ENCODE measurements at regions not wholly inside any gene's neighbourhood (a gene's known extent, or its start where the extent isn't known, plus 50 kb on each side); places are given as distances from the start of the nearest gene placed in this dataset.

GRCh38 chr9:13520069-13520468 is 240.6 kb upstream of the MPDZ start:
- Histone ChIP-seq H3K4me3 (no peak overlapping the region), H3K27me3 (no peaks in the 10 kb centered on the region), H3K36me3 (no peaks in the 10 kb centered on the region), H3K27ac (replicated peaks in 1 of 4) (no peak overlapping the region), H3K9me3 (no peaks in the 10 kb centered on the region), H3K4me1 (no peaks in the 10 kb centered on the region)
- no peak for DNase-seq (ENCODE audit: extremely low spot score)
- intact Hi-C loops (cut with DNase I): no loop called here
- TF ChIP-seq POLR2AphosphoS5 (IDR thresholded peaks at IDR 0.05): no peak
- no peak for TF ChIP-seq EP300 (IDR thresholded peaks at IDR 0.05)
- no peak for TF ChIP-seq CTCF (IDR thresholded peaks at IDR 0.05)
- no peak for TF ChIP-seq POLR2A (IDR thresholded peaks at IDR 0.05; ENCODE audit: low read depth)
- WGBS: 76% methylated on average over 2 of the region's 2 CpGs

GRCh38 chr9:13513716-13514444 is 234.4 kb upstream of the MPDZ start:
- H3K4me1 ChIP-seq: peaks cover 0 to 14% (median 8%) of the 10 kb centered on the region in 4 donors
- TF ChIP-seq POLR2AphosphoS5 (IDR thresholded peaks at IDR 0.05) (no peak), CTCF (IDR thresholded peaks at IDR 0.05) (no peak), EP300 (IDR thresholded peaks at IDR 0.05) (no peak), POLR2A (IDR thresholded peaks at IDR 0.05; ENCODE audit: low read depth) (no peak)
- no peaks in the 10 kb centered on the region for H3K9me3 ChIP-seq
- H3K4me3 ChIP-seq: no peak overlapping the region
- no peaks in the 10 kb centered on the region for H3K36me3 ChIP-seq
- peak overlapping the region; percentile 2 to 46 (median 37) for H3K27ac ChIP-seq (replicated peaks in 1 of 4)
- no peaks in the 10 kb centered on the region for H3K27me3 ChIP-seq
- DNase-seq (ENCODE audit: extremely low spot score): no peak
- intact Hi-C loops (cut with DNase I): no loop called here
- 80% methylated on average over 16 of the region's 16 CpGs for WGBS

- DNase-seq (ENCODE audit: extremely low spot score): no peak
- peaks cover 0 to 14% (median 8%) of the 10 kb centered on the region in 4 donors for H3K4me1 ChIP-seq
- H3K36me3 ChIP-seq: no peaks in the 10 kb centered on the region
- 62% methylated on average over 6 of the region's 6 CpGs for WGBS
- H3K4me3 ChIP-seq: no peak overlapping the region
- peak overlapping the region; percentile 2 to 46 (median 37) for H3K27ac ChIP-seq (replicated peaks in 1 of 4)
- H3K27me3 ChIP-seq: no peaks in the 10 kb centered on the region
- intact Hi-C loops (cut with DNase I): no loop called here
- no peaks in the 10 kb centered on the region for H3K9me3 ChIP-seq
- TF ChIP-seq POLR2A (IDR thresholded peaks at IDR 0.05; ENCODE audit: low read depth): no peak
- no peak for TF ChIP-seq EP300 (IDR thresholded peaks at IDR 0.05)
- no peak for TF ChIP-seq POLR2AphosphoS5 (IDR thresholded peaks at IDR 0.05)
- no peak for TF ChIP-seq CTCF (IDR thresholded peaks at IDR 0.05)
These were observed 233.8 kb upstream of the MPDZ start for GRCh38 chr9:13513286-13513685.

GRCh38 chr9:13508681-13509080 is 229.2 kb upstream of the MPDZ start:
- intact Hi-C loops (cut with DNase I): no loop called here
- DNase-seq (ENCODE audit: extremely low spot score): no peak
- Histone ChIP-seq H3K27me3 (no peaks in the 10 kb centered on the region), H3K9me3 (no peaks in the 10 kb centered on the region), H3K27ac (replicated peaks in 1 of 4) (no peak overlapping the region), H3K36me3 (no peaks in the 10 kb centered on the region), H3K4me3 (no peak overlapping the region), H3K4me1 (peaks cover 0 to 11% (median 4%) of the 10 kb centered on the region in 4 donors)
- TF ChIP-seq CTCF (IDR thresholded peaks at IDR 0.05) (no peak), EP300 (IDR thresholded peaks at IDR 0.05) (no peak), POLR2AphosphoS5 (IDR thresholded peaks at IDR 0.05) (no peak)

GRCh38 chr9:13508086-13508485 is 228.6 kb upstream of the MPDZ start:
- Histone ChIP-seq H3K4me1 (peaks cover 0 to 5% (median 0%) of the 10 kb centered on the region in 4 donors), H3K27me3 (no peaks in the 10 kb centered on the region), H3K9me3 (no peaks in the 10 kb centered on the region), H3K4me3 (no peak overlapping the region), H3K27ac (replicated peaks in 1 of 4) (no peak overlapping the region), H3K36me3 (no peaks in the 10 kb centered on the region)
- intact Hi-C loops (cut with DNase I): no loop called here
- 78% methylated on average over 2 of the region's 2 CpGs for WGBS
- no peak for DNase-seq (ENCODE audit: extremely low spot score)
- no peak for TF ChIP-seq POLR2AphosphoS5 (IDR thresholded peaks at IDR 0.05)
- no peak for TF ChIP-seq EP300 (IDR thresholded peaks at IDR 0.05)
- no peak for TF ChIP-seq CTCF (IDR thresholded peaks at IDR 0.05)
- TF ChIP-seq POLR2A (IDR thresholded peaks at IDR 0.05; ENCODE audit: low read depth): no peak

All from esophagus muscularis mucosa (tissue), 4 donors.